PC-3 (cell line): ENCODE measurements at regions not wholly inside any gene's neighbourhood (a gene's known extent, or its start where the extent isn't known, plus 50 kb on each side); places are given as distances from the start of the nearest gene placed in this dataset.

Source experiments
- ATAC-seq: fragments of 200-7000 bp; cut with Tn5 transposase; 2 replicates; pipeline ENCODE4 v1.9.1; 2020; ENCODE audit warnings: mild to moderate bottlenecking, moderate library complexity
- BruUV-seq: library from RNA; stranded (reverse); fragments of 400-500 nt; replicated peaks from 2 replicates; lab custom pipeline; 2021; lab: Mats Ljungman, UMichigan
- CTCF ChIA-PET: fragments of 300-600 bp; sonication (Branson Sonifier 250); formaldehyde crosslinking; loops from one replicate; lab custom pipeline; 2022; ENCODE audit warnings: antibody characterized with exemption; lab: Charles Lee
- POLR2A ChIA-PET: fragments of 300-600 bp; sonication (Branson Sonifier 250); formaldehyde crosslinking; loops from one replicate; lab custom pipeline; 2022; ENCODE audit warnings: antibody characterized with exemption; ENCODE audit not compliant: unreplicated experiment; lab: Charles Lee
- DNase-seq: peaks from one replicate; pipeline ENCODE4 v3.0.0-alpha.2; 2015
- H2AFZ ChIP-seq: fragments of 300-600 bp; sonication (generic); 2 replicates; pipeline ENCODE4 v1.6.0; 2016; ENCODE audit warnings: antibody characterized with exemption, low read length
- H3F3A ChIP-seq: fragments of 300-600 bp; sonication (generic); one replicate; pipeline ENCODE4 v1.6.0; 2017; ENCODE audit warnings: antibody characterized with exemption, low read length, control low read depth, mild to moderate bottlenecking; ENCODE audit not compliant: unreplicated experiment
- H3K27ac ChIP-seq: fragments of 300-600 bp; sonication (generic); 2 replicates; pipeline ENCODE4 v1.5.1; 2016; ENCODE audit warnings: mild to moderate bottlenecking, low read length
- H3K27me3 ChIP-seq: fragments of 300-600 bp; sonication (generic); 2 replicates; pipeline ENCODE4 v1.6.1; 2016; ENCODE audit warnings: low read length, mixed read lengths
- H3K36me3 ChIP-seq: fragments of 300-600 bp; sonication (generic); 2 replicates; pipeline ENCODE4 v1.6.1; 2016; ENCODE audit warnings: low read depth, mixed run types, low read length, mixed read lengths
- H3K4me1 ChIP-seq: fragments of 300-600 bp; sonication (generic); 2 replicates; pipeline ENCODE4 v1.5.1; 2016; ENCODE audit warnings: low read length; ENCODE audit not compliant: insufficient read depth
- H3K4me2 ChIP-seq: fragments of 300-600 bp; sonication (generic); 2 replicates; pipeline ENCODE4 v1.6.0; 2016; ENCODE audit warnings: low read length
- H3K4me3 ChIP-seq: fragments of 300-600 bp; sonication (generic); 2 replicates; pipeline ENCODE4 v1.5.1; 2016; ENCODE audit warnings: mild to moderate bottlenecking, low read length, mixed read lengths
- H3K79me2 ChIP-seq: fragments of 300-600 bp; sonication (generic); 2 replicates; pipeline ENCODE4 v1.6.1; 2017; ENCODE audit warnings: low read length, mixed read lengths
- H3K9ac ChIP-seq: fragments of 300-600 bp; sonication (generic); 2 replicates; pipeline ENCODE4 v1.6.0; 2016; ENCODE audit warnings: mild to moderate bottlenecking, low read length
- H3K9me2 ChIP-seq: fragments of 300-600 bp; sonication (generic); replicated peaks from 2 replicates; pipeline ENCODE4 v1.6.1; 2016; ENCODE audit warnings: mixed run types, low read length, mixed read lengths
- H3K9me3 ChIP-seq: fragments of 300-600 bp; sonication (generic); 2 replicates; pipeline ENCODE4 v1.6.1; 2016; ENCODE audit warnings: low read length, mixed read lengths
- H4K20me1 ChIP-seq: fragments of 300-600 bp; sonication (generic); 2 replicates; pipeline ENCODE4 v1.6.1; 2016; ENCODE audit warnings: low read length, mixed read lengths
- CTCF ChIP-seq: fragments of 300-600 bp; sonication (generic); conservative IDR thresholded peaks from 2 replicates; pipeline ENCODE4 v1.5.1; 2017; ENCODE audit warnings: antibody characterized with exemption, low read depth, mild to moderate bottlenecking, low read length
- EZH2 ChIP-seq: fragments of 300-600 bp; sonication (generic); IDR thresholded peaks from one replicate; pipeline ENCODE4 v1.6.1; 2017; ENCODE audit warnings: antibody characterized with exemption, mild to moderate bottlenecking, low read length; ENCODE audit not compliant: unreplicated experiment
- EZH2phosphoT487 ChIP-seq: fragments of 300-600 bp; sonication (generic); IDR thresholded peaks from 2 replicates; pipeline ENCODE4 v1.6.1; 2018; ENCODE audit warnings: mild to moderate bottlenecking, antibody characterized with exemption, low read length, borderline replicate concordance
- intact Hi-C: fragments of 100-400 bp; cut with micrococcal nuclease; formaldehyde crosslinking; loops from 2 replicates; pipeline ENCODE4 v1.9.0; 2023

GRCh38 chr5:28957450-28957849 is 1919.1 kb upstream of the CDH9 start:
- ChIA-PET CTCF (no interaction called here), POLR2A (no interaction called here)
- H3K4me1 ChIP-seq, result no peaks in the 10 kb centered on the region
- H3K79me2 ChIP-seq, result no peaks in the 10 kb centered on the region
- no peaks in the 10 kb centered on the region for H3K36me3 ChIP-seq
- intact Hi-C loops, result no loop called here
- TF ChIP-seq EZH2 (no peak), CTCF (no peak), EZH2phosphoT487 (no peak)
- DNase-seq (no peak), ATAC-seq (no peak)
- no peaks in the 10 kb centered on the region for H4K20me1 ChIP-seq
- no peaks in the 10 kb centered on the region for H3F3A ChIP-seq
- no peaks in the 10 kb centered on the region for H3K27me3 ChIP-seq
- H3K9ac ChIP-seq, result no peak overlapping the region
- no peak overlapping the region for H2AFZ ChIP-seq
- H3K4me2 ChIP-seq, result no peak overlapping the region
- BruUV-seq, result no TSS peak
- no peak overlapping the region for H3K27ac ChIP-seq
- no peak overlapping the region for H3K4me3 ChIP-seq
- no peaks in the 10 kb centered on the region for H3K9me3 ChIP-seq
- no peaks in the 10 kb centered on the region for H3K9me2 ChIP-seq

GRCh38 chr5:28954074-28954473 is 1915.7 kb upstream of the CDH9 start:
- no peak overlapping the region for H3K4me3 ChIP-seq
- H3K9me2 ChIP-seq, result no peaks in the 10 kb centered on the region
- intact Hi-C loops, result no loop called here
- H2AFZ ChIP-seq, result no peak overlapping the region
- H4K20me1 ChIP-seq, result no peaks in the 10 kb centered on the region
- H3F3A ChIP-seq, result no peaks in the 10 kb centered on the region
- no peaks in the 10 kb centered on the region for H3K9me3 ChIP-seq
- H3K4me1 ChIP-seq, result no peaks in the 10 kb centered on the region
- DNase-seq, result peak; percentile 42
- no peaks in the 10 kb centered on the region for H3K27me3 ChIP-seq
- POLR2A ChIA-PET, result no interaction called here
- CTCF ChIA-PET, result no interaction called here
- no TSS peak for BruUV-seq
- H3K79me2 ChIP-seq, result no peaks in the 10 kb centered on the region
- H3K9ac ChIP-seq, result no peak overlapping the region
- ATAC-seq, result peak; percentile 64; the same call in 1 of the 2 replicates
- TF ChIP-seq CTCF (no peak), EZH2phosphoT487 (no peak), EZH2 (no peak)
- no peaks in the 10 kb centered on the region for H3K36me3 ChIP-seq
- no peak overlapping the region for H3K27ac ChIP-seq
- no peak overlapping the region for H3K4me2 ChIP-seq

GRCh38 chr5:28947865-28948264 is 1909.5 kb upstream of the CDH9 start:
- intact Hi-C loops, result no loop called here
- BruUV-seq, result no TSS peak
- H3K27ac ChIP-seq, result no peak overlapping the region
- no peaks in the 10 kb centered on the region for H3K36me3 ChIP-seq
- H3K79me2 ChIP-seq, result no peaks in the 10 kb centered on the region
- TF ChIP-seq EZH2 (no peak), CTCF (no peak), EZH2phosphoT487 (no peak)
- H4K20me1 ChIP-seq, result no peaks in the 10 kb centered on the region
- H3K9me2 ChIP-seq, result no peaks in the 10 kb centered on the region
- DNase-seq (no peak), ATAC-seq (no peak)
- no peak overlapping the region for H3K4me2 ChIP-seq
- no peaks in the 10 kb centered on the region for H3K9me3 ChIP-seq
- no peaks in the 10 kb centered on the region for H3K27me3 ChIP-seq
- no peaks in the 10 kb centered on the region for H3K4me1 ChIP-seq
- no peaks in the 10 kb centered on the region for H3F3A ChIP-seq
- H2AFZ ChIP-seq, result no peak overlapping the region
- ChIA-PET CTCF (no interaction called here), POLR2A (no interaction called here)
- no peak overlapping the region for H3K9ac ChIP-seq
- no peak overlapping the region for H3K4me3 ChIP-seq
